ENCODE measurements at regions not wholly inside any gene's neighbourhood (a gene's known extent, or its start where the extent isn't known, plus 50 kb on each side); places are given as distances from the start of the nearest gene placed in this dataset.

DNA sequence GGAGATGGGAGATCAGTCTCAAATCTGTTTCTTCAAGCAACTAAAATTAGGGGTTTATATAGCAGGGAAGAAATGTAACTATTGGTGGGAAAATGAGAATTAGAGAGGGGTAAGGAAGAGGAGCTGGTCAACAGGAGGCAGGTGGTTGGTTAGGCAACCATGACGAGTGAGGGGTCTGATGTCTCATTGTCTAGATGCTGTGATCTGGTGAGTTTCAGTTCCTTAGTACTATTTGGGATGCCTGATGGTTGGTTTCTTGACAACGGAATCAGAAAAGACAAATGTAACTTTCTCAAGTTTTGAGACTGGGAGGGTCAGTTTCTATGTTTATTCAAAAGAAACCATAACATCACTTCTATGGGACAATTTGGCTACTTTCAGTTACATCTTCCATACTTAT lies 415.3 kb upstream of the C16orf82 start:
- no peak overlapping the region for H2AFZ ChIP-seq (ENCODE audit: control insufficient read depth, low read length)
- no peak overlapping the region for H3K27ac ChIP-seq (ENCODE audit: control insufficient read depth, insufficient read depth, low read length)
- peaks cover 2% of the 10 kb centered on the region for H3K9me3 ChIP-seq (ENCODE audit: control insufficient read depth, low read depth, low read length)
- H3K4me1 ChIP-seq (ENCODE audit: control insufficient read depth, extremely low read depth, insufficient read depth, low read length) = no peaks in the 10 kb centered on the region
- no peaks in the 10 kb centered on the region for H3K9me1 ChIP-seq (ENCODE audit: control insufficient read depth, extremely low read depth, insufficient read depth, low read length)
- no peaks in the 10 kb centered on the region for H3K79me2 ChIP-seq (ENCODE audit: control insufficient read depth, insufficient read depth, low read length)
- DNase-seq (ENCODE audit: low read depth, low spot score) = no peak
- no peak for FAIRE-seq
- H3K36me3 ChIP-seq (ENCODE audit: control insufficient read depth in 2 of 2, extremely low read depth in 1 of 2, insufficient read depth in 2 of 2, low read length in 2 of 2) = no peaks in the 10 kb centered on the region
- dilution Hi-C loops (cut with MboI; ENCODE audit: extremely low pct_ligation_motif_present, low sequenced_read_pairs) = no loop called here
- TF ChIP-seq EZH2 (IDR thresholded peaks at IDR 0.05; ENCODE audit: low read length) = no peak
- TF ChIP-seq, protein P1, sequence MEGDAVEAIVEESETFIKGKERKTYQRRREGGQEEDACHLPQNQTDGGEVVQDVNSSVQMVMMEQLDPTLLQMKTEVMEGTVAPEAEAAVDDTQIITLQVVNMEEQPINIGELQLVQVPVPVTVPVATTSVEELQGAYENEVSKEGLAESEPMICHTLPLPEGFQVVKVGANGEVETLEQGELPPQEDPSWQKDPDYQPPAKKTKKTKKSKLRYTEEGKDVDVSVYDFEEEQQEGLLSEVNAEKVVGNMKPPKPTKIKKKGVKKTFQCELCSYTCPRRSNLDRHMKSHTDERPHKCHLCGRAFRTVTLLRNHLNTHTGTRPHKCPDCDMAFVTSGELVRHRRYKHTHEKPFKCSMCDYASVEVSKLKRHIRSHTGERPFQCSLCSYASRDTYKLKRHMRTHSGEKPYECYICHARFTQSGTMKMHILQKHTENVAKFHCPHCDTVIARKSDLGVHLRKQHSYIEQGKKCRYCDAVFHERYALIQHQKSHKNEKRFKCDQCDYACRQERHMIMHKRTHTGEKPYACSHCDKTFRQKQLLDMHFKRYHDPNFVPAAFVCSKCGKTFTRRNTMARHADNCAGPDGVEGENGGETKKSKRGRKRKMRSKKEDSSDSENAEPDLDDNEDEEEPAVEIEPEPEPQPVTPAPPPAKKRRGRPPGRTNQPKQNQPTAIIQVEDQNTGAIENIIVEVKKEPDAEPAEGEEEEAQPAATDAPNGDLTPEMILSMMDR (optimal IDR thresholded peaks at IDR 0.05 in 1 of 3, IDR thresholded peaks at IDR 0.05 in 1 of 3, conservative IDR thresholded peaks at IDR 0.05 in 1 of 3; ENCODE audit: extremely low read depth in 1 of 3, insufficient read depth in 2 of 3, low read length in 3 of 3) = no peak
- H3K27me3 ChIP-seq (ENCODE audit: control insufficient read depth, extremely low read depth, insufficient read depth, low read length) = no peaks in the 10 kb centered on the region
- H4K20me1 ChIP-seq (ENCODE audit: control insufficient read depth, extremely low read depth, insufficient read depth, low read length) = no peaks in the 10 kb centered on the region
- no peak overlapping the region for H3K4me2 ChIP-seq (ENCODE audit: control insufficient read depth, extremely low read depth, insufficient read depth, low read depth, low read length)
- H3K4me3 ChIP-seq (ENCODE audit: control insufficient read depth in 2 of 3, extremely low read depth in 1 of 3, insufficient read depth in 2 of 3, low read depth in 1 of 3, low read length in 3 of 3) = no peak overlapping the region
- no peak overlapping the region for H3K9ac ChIP-seq (ENCODE audit: control insufficient read depth, extremely low read depth, insufficient read depth, low read length)

DNA sequence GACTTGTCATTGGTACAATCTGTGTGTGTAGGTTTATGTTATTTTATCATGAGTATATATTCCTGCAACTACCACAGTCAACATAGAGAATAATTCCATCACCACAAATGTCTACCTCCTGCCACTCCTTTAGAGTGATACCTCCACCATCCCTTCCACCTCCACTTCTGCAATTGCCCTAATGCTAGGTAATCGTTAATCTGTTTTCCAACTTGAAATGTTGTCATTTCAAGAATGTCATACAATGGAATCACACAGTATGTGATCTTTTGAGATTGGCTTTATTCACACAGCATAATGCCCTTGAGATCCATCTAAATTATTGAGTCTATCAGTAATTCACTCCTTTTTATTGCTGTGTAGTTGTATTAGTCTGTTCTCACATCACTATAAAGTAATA lies 414.8 kb upstream of the C16orf82 start:
- Histone ChIP-seq H3K79me2 (ENCODE audit: control insufficient read depth, insufficient read depth, low read length) (no peaks in the 10 kb centered on the region), H3K36me3 (ENCODE audit: control insufficient read depth in 2 of 2, extremely low read depth in 1 of 2, insufficient read depth in 2 of 2, low read length in 2 of 2) (no peaks in the 10 kb centered on the region), H3K27me3 (ENCODE audit: control insufficient read depth, extremely low read depth, insufficient read depth, low read length) (no peaks in the 10 kb centered on the region), H3K4me1 (ENCODE audit: control insufficient read depth, extremely low read depth, insufficient read depth, low read length) (no peaks in the 10 kb centered on the region), H3K4me2 (ENCODE audit: control insufficient read depth, extremely low read depth, insufficient read depth, low read depth, low read length) (no peak overlapping the region), H3K27ac (ENCODE audit: control insufficient read depth, insufficient read depth, low read length) (no peak overlapping the region), H3K9me1 (ENCODE audit: control insufficient read depth, extremely low read depth, insufficient read depth, low read length) (no peaks in the 10 kb centered on the region), H3K4me3 (ENCODE audit: control insufficient read depth in 2 of 3, extremely low read depth in 1 of 3, insufficient read depth in 2 of 3, low read depth in 1 of 3, low read length in 3 of 3) (no peak overlapping the region), H4K20me1 (ENCODE audit: control insufficient read depth, extremely low read depth, insufficient read depth, low read length) (no peaks in the 10 kb centered on the region), H3K9ac (ENCODE audit: control insufficient read depth, extremely low read depth, insufficient read depth, low read length) (no peak overlapping the region), H2AFZ (ENCODE audit: control insufficient read depth, low read length) (no peak overlapping the region), H3K9me3 (ENCODE audit: control insufficient read depth, low read depth, low read length) (peaks cover 2% of the 10 kb centered on the region)
- no peak for FAIRE-seq
- dilution Hi-C loops (cut with MboI; ENCODE audit: extremely low pct_ligation_motif_present, low sequenced_read_pairs) = no loop called here
- TF ChIP-seq, protein P1 (optimal IDR thresholded peaks at IDR 0.05 in 1 of 3, IDR thresholded peaks at IDR 0.05 in 1 of 3, conservative IDR thresholded peaks at IDR 0.05 in 1 of 3; ENCODE audit: extremely low read depth in 1 of 3, insufficient read depth in 2 of 3, low read length in 3 of 3) = no peak
- no peak for TF ChIP-seq EZH2 (IDR thresholded peaks at IDR 0.05; ENCODE audit: low read length)
- DNase-seq (ENCODE audit: low read depth, low spot score) = no peak
